ENCODE measurements at regions not wholly inside any gene's neighbourhood (a gene's known extent, or its start where the extent isn't known, plus 50 kb on each side); places are given as distances from the start of the nearest gene placed in this dataset.

- Histone ChIP-seq H3K9me2 (replicated peaks; ENCODE audit: insufficient read depth) (no peaks in the 10 kb centered on the region), H3K27ac (no peak overlapping the region)
- WGBS (ENCODE audit: low lambda C conversion rate, missing lambda C conversion rate) = 97% methylated on average over 2 of the region's 2 CpGs
Measured at GRCh38 chr2:220144411-220144810, 517.0 kb downstream of the SLC4A3 start.

GRCh38 chr2:220147161-220148038, 520.0 kb downstream of the SLC4A3 start:
- H3K4me2 ChIP-seq = no peak overlapping the region
- no peaks in the 10 kb centered on the region for H4K20me1 ChIP-seq (ENCODE audit: insufficient read depth, poor library complexity, severe bottlenecking)
- no peak overlapping the region for H2AFZ ChIP-seq
- H3K9me3 ChIP-seq (ENCODE audit: low read depth) = no peaks in the 10 kb centered on the region
- no peak overlapping the region for H3K4me3 ChIP-seq
- H3K4me1 ChIP-seq (ENCODE audit: insufficient read depth) = no peaks in the 10 kb centered on the region
- no peaks in the 10 kb centered on the region for H3K36me3 ChIP-seq (replicated peaks; ENCODE audit: insufficient read depth, low read depth)
- WGBS (ENCODE audit: low lambda C conversion rate, missing lambda C conversion rate) = 74% methylated on average over 7 of the region's 7 CpGs
- TF ChIP-seq EZH2phosphoT487 (IDR thresholded peaks at IDR 0.05; ENCODE audit: low read depth, severe bottlenecking, unreplicated experiment) = no peak
- no peak for TF ChIP-seq EZH2 (IDR thresholded peaks at IDR 0.05; ENCODE audit: borderline replicate concordance)
- TF ChIP-seq CTCF (IDR thresholded peaks at IDR 0.05; ENCODE audit: poor library complexity) = no peak
- DNase-seq (ENCODE audit: low spot score) = no peak
- H3K27me3 ChIP-seq = no peaks in the 10 kb centered on the region
- H3K79me2 ChIP-seq = no peaks in the 10 kb centered on the region
- no peaks in the 10 kb centered on the region for H3K9me2 ChIP-seq (replicated peaks; ENCODE audit: insufficient read depth)
- H3K27ac ChIP-seq = no peak overlapping the region

More at GRCh38 chr2:220144411-220144810, 517.0 kb downstream of the SLC4A3 start:
- Histone ChIP-seq H3K27me3 (no peaks in the 10 kb centered on the region), H3K4me3 (no peak overlapping the region), H3K4me2 (no peak overlapping the region), H4K20me1 (ENCODE audit: insufficient read depth, poor library complexity, severe bottlenecking) (no peaks in the 10 kb centered on the region), H3K79me2 (no peaks in the 10 kb centered on the region), H3K36me3 (replicated peaks; ENCODE audit: insufficient read depth, low read depth) (no peaks in the 10 kb centered on the region), H3K4me1 (ENCODE audit: insufficient read depth) (no peaks in the 10 kb centered on the region), H3K9me3 (ENCODE audit: low read depth) (no peaks in the 10 kb centered on the region), H2AFZ (no peak overlapping the region)
- no peak for DNase-seq (ENCODE audit: low spot score)
- no peak for TF ChIP-seq EZH2phosphoT487 (IDR thresholded peaks at IDR 0.05; ENCODE audit: low read depth, severe bottlenecking, unreplicated experiment)
- TF ChIP-seq EZH2 (IDR thresholded peaks at IDR 0.05; ENCODE audit: borderline replicate concordance) = no peak
- no peak for TF ChIP-seq CTCF (IDR thresholded peaks at IDR 0.05; ENCODE audit: poor library complexity)

GRCh38 chr2:220148471-220149248, 521.2 kb downstream of the SLC4A3 start:
- Histone ChIP-seq H3K27me3 (no peaks in the 10 kb centered on the region), H3K9me3 (ENCODE audit: low read depth) (no peaks in the 10 kb centered on the region), H3K9me2 (replicated peaks; ENCODE audit: insufficient read depth) (no peaks in the 10 kb centered on the region), H3K4me2 (no peak overlapping the region), H3K36me3 (replicated peaks; ENCODE audit: insufficient read depth, low read depth) (no peaks in the 10 kb centered on the region), H3K4me1 (ENCODE audit: insufficient read depth) (no peaks in the 10 kb centered on the region), H3K4me3 (no peak overlapping the region), H3K79me2 (no peaks in the 10 kb centered on the region), H3K27ac (no peak overlapping the region), H2AFZ (no peak overlapping the region), H4K20me1 (ENCODE audit: insufficient read depth, poor library complexity, severe bottlenecking) (no peaks in the 10 kb centered on the region)
- DNase-seq (ENCODE audit: low spot score) = no peak
- TF ChIP-seq EZH2 (IDR thresholded peaks at IDR 0.05; ENCODE audit: borderline replicate concordance) = no peak
- 91% methylated on average over 9 of the region's 9 CpGs for WGBS (ENCODE audit: low lambda C conversion rate, missing lambda C conversion rate)

GRCh38 chr2:220151341-220151740, 523.9 kb downstream of the SLC4A3 start:
- no peak overlapping the region for H2AFZ ChIP-seq
- no peak for TF ChIP-seq CTCF (IDR thresholded peaks at IDR 0.05; ENCODE audit: poor library complexity)
- TF ChIP-seq EZH2phosphoT487 (IDR thresholded peaks at IDR 0.05; ENCODE audit: low read depth, severe bottlenecking, unreplicated experiment) = no peak
- no peak for TF ChIP-seq EZH2 (IDR thresholded peaks at IDR 0.05; ENCODE audit: borderline replicate concordance)
- H3K79me2 ChIP-seq = no peaks in the 10 kb centered on the region
- H3K4me2 ChIP-seq = no peak overlapping the region
- DNase-seq (ENCODE audit: low spot score) = no peak
- H3K4me1 ChIP-seq (ENCODE audit: insufficient read depth) = no peaks in the 10 kb centered on the region
- no peaks in the 10 kb centered on the region for H4K20me1 ChIP-seq (ENCODE audit: insufficient read depth, poor library complexity, severe bottlenecking)
- 90% methylated on average over 2 of the region's 2 CpGs for WGBS (ENCODE audit: low lambda C conversion rate, missing lambda C conversion rate)
- no peak overlapping the region for H3K4me3 ChIP-seq
- no peaks in the 10 kb centered on the region for H3K9me2 ChIP-seq (replicated peaks; ENCODE audit: insufficient read depth)
- no peaks in the 10 kb centered on the region for H3K36me3 ChIP-seq (replicated peaks; ENCODE audit: insufficient read depth, low read depth)
- H3K27ac ChIP-seq = no peak overlapping the region
- H3K27me3 ChIP-seq = no peaks in the 10 kb centered on the region
- H3K9me3 ChIP-seq (ENCODE audit: low read depth) = no peaks in the 10 kb centered on the region

Data from hepatocyte (in vitro differentiated cells).